Naive thymus-derived CD4-positive, alpha-beta T cell (primary cell): ENCODE measurements at regions not wholly inside any gene's neighbourhood (a gene's known extent, or its start where the extent isn't known, plus 50 kb on each side); places are given as distances from the start of the nearest gene placed in this dataset.

Experiments used
- ATAC-seq: fragments of 150-1000 bp; cut with Tn5 transposase; 2 replicates; pipeline ENCODE4 v1.10.0; 2021; ENCODE audit warnings: mild to moderate bottlenecking, moderate library complexity
- CTCF ChIA-PET: fragments of 350-600 bp; sonication (Branson Sonifier 250); formaldehyde crosslinking; loops from one replicate; lab custom pipeline; 2021; ENCODE audit warnings: antibody characterized with exemption; lab: Charles Lee
- POLR2A ChIA-PET: fragments of 350-600 bp; sonication (Branson Sonifier 250); formaldehyde crosslinking; loops from one replicate; lab custom pipeline; 2021; ENCODE audit warnings: antibody characterized with exemption, inconsistent platforms; lab: Charles Lee
- DNase-seq, 9 donors: peaks; one replicate each; pipeline versions ENCODE4 v3.0.0 to v3.0.0-alpha.2; 2020 to 2022; ENCODE audit warnings: mixed read lengths in 1 of 9
- H3K27ac ChIP-seq: one replicate; pipeline ENCODE4 v1.7.0; 2013; ENCODE audit warnings: mild to moderate bottlenecking, low read depth, low read length, moderate library complexity
- H3K27me3 ChIP-seq, 2 donors: one replicate each; pipeline ENCODE4 v1.7.0; 2013; ENCODE audit warnings: low read length in 2 of 2, mild to moderate bottlenecking in 2 of 2, moderate library complexity in 2 of 2; ENCODE audit not compliant: control insufficient read depth in 2 of 2, insufficient read depth in 2 of 2
- H3K36me3 ChIP-seq, 3 experiments: 1 replicate in 2 of 3; 2 replicates in 1 of 3; pipeline ENCODE4 v1.7.0; 2013; ENCODE audit warnings: low read length in 3 of 3, mild to moderate bottlenecking in 3 of 3, moderate library complexity in 1 of 3; ENCODE audit not compliant: insufficient read depth in 3 of 3, control insufficient read depth in 2 of 3
- H3K4me1 ChIP-seq, 2 donors: one replicate each; pipeline ENCODE4 v1.7.0; 2013; ENCODE audit warnings: low read length in 2 of 2, mild to moderate bottlenecking in 2 of 2, moderate library complexity in 1 of 2; ENCODE audit not compliant: control insufficient read depth in 2 of 2, insufficient read depth in 2 of 2
- H3K4me3 ChIP-seq: 2 replicates; pipeline ENCODE4 v1.7.0; 2013; ENCODE audit warnings: mild to moderate bottlenecking, low read length
- H3K9me3 ChIP-seq, 3 experiments: 1 replicate in 2 of 3; 2 replicates in 1 of 3; pipeline ENCODE4 v1.7.0; 2013; ENCODE audit warnings: low read length in 3 of 3; ENCODE audit not compliant: control insufficient read depth in 2 of 3
- H3K27ac Mint-ChIP-seq, 9 donors: one replicate each; pipeline ENCODE4 v1.8.0; 2020 to 2022; ENCODE audit warnings: mixed read lengths in 9 of 9, mild to moderate bottlenecking in 8 of 9, moderate library complexity in 5 of 9, inconsistent platforms in 2 of 9
- H3K27me3 Mint-ChIP-seq, 5 donors: one replicate each; pipeline ENCODE4 v1.8.0; 2021 to 2022; ENCODE audit warnings: mixed read lengths in 5 of 5, mild to moderate bottlenecking in 1 of 5
- H3K36me3 Mint-ChIP-seq, 5 donors: one replicate each; pipeline ENCODE4 v1.8.0; 2020 to 2022; ENCODE audit warnings: mixed read lengths in 5 of 5, mild to moderate bottlenecking in 3 of 5, inconsistent platforms in 1 of 5
- H3K4me1 Mint-ChIP-seq, 7 donors: one replicate each; pipeline ENCODE4 v1.8.0; 2020 to 2022; ENCODE audit warnings: mixed read lengths in 7 of 7, mild to moderate bottlenecking in 3 of 7, inconsistent platforms in 1 of 7
- H3K4me3 Mint-ChIP-seq, 10 donors: one replicate each; pipeline ENCODE4 v1.8.0; 2020 to 2022; ENCODE audit warnings: mild to moderate bottlenecking in 10 of 10, mixed read lengths in 10 of 10, moderate library complexity in 6 of 10, inconsistent platforms in 2 of 10
- H3K9me3 Mint-ChIP-seq, 11 donors: one replicate each; pipeline ENCODE4 v1.8.0; 2020 to 2022; ENCODE audit warnings: mixed read lengths in 11 of 11, mild to moderate bottlenecking in 4 of 11, inconsistent platforms in 1 of 11, moderate library complexity in 1 of 11
- intact Hi-C, 2 donors: fragments of 100-400 bp; cut with micrococcal nuclease; formaldehyde crosslinking; loops; one replicate each; pipeline ENCODE4 v1.15.1; 2023

DNA sequence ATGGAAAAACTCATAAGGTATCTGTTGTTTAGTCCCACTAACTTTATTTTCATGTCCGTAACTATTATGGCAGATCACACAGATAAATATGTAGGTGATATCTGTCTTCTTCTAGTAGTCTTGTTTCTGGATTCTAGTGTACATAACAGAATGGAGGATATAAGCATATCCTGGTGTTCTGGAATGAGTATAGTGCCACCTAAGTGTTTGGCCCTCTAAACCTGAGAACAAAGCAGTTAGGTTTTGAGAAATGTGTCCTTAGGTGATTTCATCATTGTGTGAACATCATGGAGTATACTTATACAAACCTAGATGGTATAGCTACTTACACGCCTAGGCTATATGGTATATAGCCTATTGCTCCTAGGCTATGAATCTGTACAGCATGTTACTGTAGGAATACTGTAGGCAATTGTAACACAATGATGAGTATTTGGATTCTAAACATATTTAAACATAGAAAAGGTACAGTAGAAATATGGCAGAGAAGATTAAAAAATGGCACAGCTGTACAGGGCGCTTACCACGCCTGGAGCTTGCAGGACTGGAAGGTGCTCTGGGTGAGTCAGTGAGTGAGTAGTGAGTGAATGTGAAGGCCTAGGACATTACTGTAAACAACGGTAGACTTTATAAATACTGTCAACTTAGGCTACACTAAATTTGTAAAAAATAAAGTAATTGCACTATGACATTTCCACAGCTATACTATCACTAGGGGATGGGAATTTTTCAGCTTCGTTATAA lies 150.3 kb upstream of the SLC24A2 start:
- Histone ChIP-seq H3K4me1 (no peaks in the 10 kb centered on the region), H3K36me3 (no peaks in the 10 kb centered on the region), H3K4me3 (no peak overlapping the region), H3K27me3 (no peaks in the 10 kb centered on the region), H3K9me3 (no peaks in the 10 kb centered on the region), H3K27ac (no peak overlapping the region)
- intact Hi-C loops: no loop called here
- ChIA-PET CTCF (no interaction called here), POLR2A (no interaction called here)
- Mint-ChIP-seq H3K27me3 (peaks cover 3 to 23% (median 6%) of the 10 kb centered on the region in 5 donors), H3K36me3 (peaks cover 0 to 3% (median 0%) of the 10 kb centered on the region in 5 donors), H3K4me1 (peaks cover 0 to 7% (median 5%) of the 10 kb centered on the region in 7 donors), H3K27ac (no peak overlapping the region), H3K9me3 (no peaks in the 10 kb centered on the region), H3K4me3 (no peak overlapping the region)
- DNase-seq (no peak), ATAC-seq (no peak)

DNA sequence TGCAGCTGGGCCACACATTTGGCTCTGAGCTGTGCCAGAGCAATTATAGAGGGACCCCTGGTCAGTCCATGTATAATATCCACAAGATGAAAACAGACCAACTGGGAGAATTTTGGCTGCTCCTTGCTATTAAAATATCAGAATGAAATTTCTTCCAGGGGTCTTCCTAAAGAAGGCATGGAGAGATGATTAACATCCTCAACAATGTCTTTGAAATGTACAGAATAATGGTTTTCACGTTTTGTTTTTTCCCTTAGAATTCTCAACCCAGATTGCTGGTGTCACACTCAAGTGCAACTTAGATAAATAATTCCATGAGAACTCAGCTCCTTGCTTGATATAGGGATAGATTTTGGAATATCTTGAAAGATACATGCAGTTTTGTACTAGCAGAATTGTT lies 148.3 kb upstream of the SLC24A2 start:
- DNase-seq (no peak), ATAC-seq (no peak)
- peaks cover 0 to 27% (median 14%) of the 10 kb centered on the region in 5 donors for H3K27me3 Mint-ChIP-seq
- no peaks in the 10 kb centered on the region for H3K9me3 Mint-ChIP-seq
- no peaks in the 10 kb centered on the region for H3K36me3 ChIP-seq
- no peaks in the 10 kb centered on the region for H3K9me3 ChIP-seq
- peaks cover 0 to 4% (median 0%) of the 10 kb centered on the region in 5 donors for H3K36me3 Mint-ChIP-seq
- H3K4me1 ChIP-seq: no peaks in the 10 kb centered on the region
- H3K4me1 Mint-ChIP-seq: peaks cover 0 to 13% (median 10%) of the 10 kb centered on the region in 7 donors
- H3K4me3 Mint-ChIP-seq: no peak overlapping the region
- H3K4me3 ChIP-seq: no peak overlapping the region
- no peak overlapping the region for H3K27ac Mint-ChIP-seq
- no peak overlapping the region for H3K27ac ChIP-seq
- ChIA-PET CTCF (interaction anchor here (0.7 kb wide), 1 partner anchor 364 kb away, joined by 3 read pairs; no protein-coding TSS in a partner anchor), POLR2A (interaction anchor here (1.0 kb wide), 1 partner anchor 989 kb away, joined by 3 read pairs; no protein-coding TSS in a partner anchor)
- intact Hi-C loops: no loop called here
- no peaks in the 10 kb centered on the region for H3K27me3 ChIP-seq

GRCh38 chr9:19936598-19936997 lies 147.8 kb upstream of the SLC24A2 start:
- ATAC-seq (no peak), DNase-seq (no peak)
- intact Hi-C loops: no loop called here
- H3K36me3 Mint-ChIP-seq: peaks cover 0 to 4% (median 0%) of the 10 kb centered on the region in 5 donors
- Histone ChIP-seq H3K36me3 (no peaks in the 10 kb centered on the region), H3K27me3 (no peaks in the 10 kb centered on the region), H3K4me1 (no peaks in the 10 kb centered on the region), H3K4me3 (no peak overlapping the region), H3K27ac (no peak overlapping the region), H3K9me3 (no peaks in the 10 kb centered on the region)
- H3K27me3 Mint-ChIP-seq: peaks cover 0 to 26% (median 14%) of the 10 kb centered on the region in 5 donors
- ChIA-PET POLR2A (no interaction called here), CTCF (no interaction called here)
- no peak overlapping the region for H3K27ac Mint-ChIP-seq
- no peaks in the 10 kb centered on the region for H3K9me3 Mint-ChIP-seq
- peaks cover 0 to 13% (median 10%) of the 10 kb centered on the region in 7 donors for H3K4me1 Mint-ChIP-seq
- H3K4me3 Mint-ChIP-seq: no peak overlapping the region

GRCh38 chr9:19935422-19935821 lies 146.6 kb upstream of the SLC24A2 start:
- DNase-seq (no peak), ATAC-seq (no peak)
- no peaks in the 10 kb centered on the region for H3K4me1 ChIP-seq
- H3K4me3 Mint-ChIP-seq: peak overlapping the region in 2 of 10 donors; percentile 67 to 81
- H3K36me3 Mint-ChIP-seq: peaks cover 0 to 4% (median 0%) of the 10 kb centered on the region in 5 donors
- no peaks in the 10 kb centered on the region for H3K36me3 ChIP-seq
- H3K27ac ChIP-seq: no peak overlapping the region
- H3K27me3 Mint-ChIP-seq: peaks cover 1 to 26% (median 14%) of the 10 kb centered on the region in 5 donors
- H3K4me1 Mint-ChIP-seq: peaks cover 0 to 18% (median 10%) of the 10 kb centered on the region in 7 donors
- intact Hi-C loops: no loop called here
- H3K27ac Mint-ChIP-seq: no peak overlapping the region
- no peaks in the 10 kb centered on the region for H3K9me3 ChIP-seq
- no peaks in the 10 kb centered on the region for H3K9me3 Mint-ChIP-seq
- H3K4me3 ChIP-seq: no peak overlapping the region
- ChIA-PET POLR2A (no interaction called here), CTCF (interaction anchor here (0.7 kb wide), 1 partner anchor 11 kb away, joined by 3 read pairs; no protein-coding TSS in a partner anchor)
- H3K27me3 ChIP-seq: no peaks in the 10 kb centered on the region

DNA sequence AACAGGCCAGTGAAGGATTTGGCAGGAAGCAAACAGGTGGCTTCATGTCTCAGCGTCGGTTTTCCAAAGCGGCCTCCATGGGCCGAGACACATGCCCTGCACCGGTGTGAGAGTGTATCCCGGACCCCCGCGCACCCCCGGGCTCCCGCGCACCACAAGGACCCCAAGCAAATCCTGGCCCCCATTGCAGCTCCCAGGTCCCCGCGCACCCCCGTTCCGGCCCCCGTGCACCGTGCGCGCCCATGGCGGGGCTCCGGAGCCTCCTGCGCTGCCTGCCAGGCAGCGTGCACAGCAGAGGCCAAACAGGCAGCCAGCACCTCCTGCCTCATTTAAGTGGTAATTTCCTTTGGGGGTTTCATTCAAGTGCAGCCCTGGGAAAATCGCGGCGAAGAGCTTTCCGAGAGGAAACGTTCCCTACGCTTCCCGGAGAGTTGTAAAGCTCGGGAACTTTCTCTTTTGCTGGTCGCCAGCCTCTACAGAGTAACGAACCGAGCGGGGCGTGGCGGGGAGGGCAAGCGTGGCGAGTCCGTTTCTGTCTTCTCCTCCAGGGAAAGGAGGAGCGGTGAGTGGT lies 145.5 kb upstream of the SLC24A2 start:
- Mint-ChIP-seq H3K36me3 (peaks cover 0 to 4% (median 0%) of the 10 kb centered on the region in 5 donors), H3K4me3 (peak overlapping the region; percentile 62 to 85 (median 72)), H3K27ac (peak overlapping the region in 1 of 9 donors; percentile 29), H3K9me3 (no peaks in the 10 kb centered on the region), H3K4me1 (peaks cover 0 to 18% (median 10%) of the 10 kb centered on the region in 7 donors), H3K27me3 (peaks cover 2 to 26% (median 14%) of the 10 kb centered on the region in 5 donors)
- no peaks in the 10 kb centered on the region for H3K36me3 ChIP-seq
- intact Hi-C loops: no loop called here
- no peaks in the 10 kb centered on the region for H3K27me3 ChIP-seq
- H3K9me3 ChIP-seq: no peaks in the 10 kb centered on the region
- ATAC-seq: peak; percentile 38
- H3K4me1 ChIP-seq: no peaks in the 10 kb centered on the region
- no peak for DNase-seq
- ChIA-PET POLR2A (no interaction called here), CTCF (interaction anchor here (0.6 to 1.2 kb wide), 2 partner anchors 1007 to 1177 kb away, joined by 3 read pairs; no protein-coding TSS in a partner anchor)
- peak overlapping the region; percentile 25 for H3K4me3 ChIP-seq
- no peak overlapping the region for H3K27ac ChIP-seq

GRCh38 chr9:19931098-19931890 lies 142.5 kb upstream of the SLC24A2 start:
- no peak overlapping the region for H3K4me3 Mint-ChIP-seq
- Histone ChIP-seq H3K4me1 (peaks cover 0 to 5% of the 10 kb centered on the region in 2 donors), H3K36me3 (no peaks in the 10 kb centered on the region), H3K27me3 (no peaks in the 10 kb centered on the region), H3K4me3 (no peak overlapping the region), H3K27ac (no peak overlapping the region), H3K9me3 (no peaks in the 10 kb centered on the region)
- no peak for DNase-seq
- no peaks in the 10 kb centered on the region for H3K9me3 Mint-ChIP-seq
- ChIA-PET CTCF (interaction anchor here (0.6 to 7.4 kb wide), 4 partner anchors 1010 to 1859 kb away, joined by 3 to 65 read pairs (median 4); no protein-coding TSS in a partner anchor), POLR2A (interaction anchor here (0.6 to 1.1 kb wide), 3 partner anchors 9 to 1144 kb away, joined by 3 to 4 read pairs (median 3); no protein-coding TSS in a partner anchor)
- no peak overlapping the region for H3K27ac Mint-ChIP-seq
- peaks cover 2 to 26% (median 14%) of the 10 kb centered on the region in 5 donors for H3K27me3 Mint-ChIP-seq
- peaks cover 0 to 4% (median 0%) of the 10 kb centered on the region in 5 donors for H3K36me3 Mint-ChIP-seq
- intact Hi-C loops: no loop called here
- H3K4me1 Mint-ChIP-seq: peaks cover 4 to 40% (median 13%) of the 10 kb centered on the region in 7 donors
- ATAC-seq: no peak
